Vagina (tissue), 2 donors: ENCODE measurements at regions not wholly inside any gene's neighbourhood (a gene's known extent, or its start where the extent isn't known, plus 50 kb on each side); places are given as distances from the start of the nearest gene placed in this dataset.

Experiments used
- DNase-seq, 2 donors: peaks; one replicate each; pipeline ENCODE4 v3.0.0-alpha.2; 2017; ENCODE audit errors: extremely low spot score in 2 of 2
- H3K27ac ChIP-seq: fragments of 200-600 bp; sonication (generic); one replicate; pipeline ENCODE4 v1.5.1; 2019
- H3K27me3 ChIP-seq: fragments of 200-600 bp; sonication (generic); one replicate; pipeline ENCODE4 v1.5.1; 2019
- H3K36me3 ChIP-seq, 2 donors: fragments of 200-600 bp; sonication (generic); one replicate each; pipeline ENCODE4 v1.5.1; 2017 to 2019
- H3K4me1 ChIP-seq: fragments of 200-600 bp; sonication (generic); one replicate; pipeline ENCODE4 v1.5.1; 2019
- H3K4me3 ChIP-seq, 2 donors: fragments of 200-600 bp; sonication (generic); 1 replicate in 1 of 2; 2 replicates in 1 of 2; pipeline ENCODE4 v1.5.1; 2016 to 2019
- H3K9me3 ChIP-seq: fragments of 200-600 bp; sonication (generic); one replicate; pipeline ENCODE4 v1.5.1; 2019
- CTCF ChIP-seq, 3 experiments: fragments of 450-650 bp in 2 of 3; fragments of 200-600 bp in 1 of 3; sonication (generic) in 1 of 3; IDR thresholded peaks; one replicate each; pipeline ENCODE4 v1.5.1; 2017 to 2019; ENCODE audit warnings: antibody characterized with exemption in 3 of 3, mild to moderate bottlenecking in 2 of 3, moderate library complexity in 2 of 3
- POLR2A ChIP-seq, 2 donors: fragments of 450-650 bp; IDR thresholded peaks; one replicate each; pipeline ENCODE4 v1.6.1; 2017; ENCODE audit warnings: antibody characterized with exemption in 2 of 2, mild to moderate bottlenecking in 2 of 2, moderate library complexity in 2 of 2
- POLR2AphosphoS5 ChIP-seq, 2 donors: sonication (generic); formaldehyde crosslinking; IDR thresholded peaks; one replicate each; pipeline ENCODE4 v1.9.0; 2017; ENCODE audit warnings: antibody characterized with exemption in 2 of 2, mild to moderate bottlenecking in 2 of 2, low read depth in 1 of 2; ENCODE audit not compliant: insufficient read depth in 1 of 2
- intact Hi-C: fragments of 100-400 bp; cut with DNase I; formaldehyde crosslinking; loops from one replicate; pipeline ENCODE4 v1.15.1; 2023

GRCh38 chr13:108483981-108484380 lies 145.4 kb upstream of the MYO16 start:
- no peak overlapping the region for H3K4me3 ChIP-seq
- H3K4me1 ChIP-seq: no peaks in the 10 kb centered on the region
- intact Hi-C loops: no loop called here
- no peak overlapping the region for H3K27ac ChIP-seq
- no peak for DNase-seq
- no peaks in the 10 kb centered on the region for H3K36me3 ChIP-seq
- H3K9me3 ChIP-seq: no peaks in the 10 kb centered on the region
- TF ChIP-seq POLR2AphosphoS5 (IDR thresholded peaks at IDR 0.05; ENCODE audit: insufficient read depth in 1 of 2, low read depth in 1 of 2) (no peak), CTCF (IDR thresholded peaks at IDR 0.05) (no peak), POLR2A (IDR thresholded peaks at IDR 0.05) (no peak)
- H3K27me3 ChIP-seq: no peaks in the 10 kb centered on the region

- Histone ChIP-seq H3K27ac (no peak overlapping the region), H3K36me3 (no peaks in the 10 kb centered on the region), H3K9me3 (no peaks in the 10 kb centered on the region), H3K4me1 (no peaks in the 10 kb centered on the region), H3K4me3 (no peak overlapping the region), H3K27me3 (no peaks in the 10 kb centered on the region)
- DNase-seq: no peak
- intact Hi-C loops: no loop called here
- TF ChIP-seq POLR2AphosphoS5 (IDR thresholded peaks at IDR 0.05; ENCODE audit: insufficient read depth in 1 of 2, low read depth in 1 of 2) (no peak), CTCF (IDR thresholded peaks at IDR 0.05) (no peak)
These were observed 143.3 kb upstream of the MYO16 start for GRCh38 chr13:108486096-108486495.

- intact Hi-C loops: no loop called here
- H3K27me3 ChIP-seq: no peaks in the 10 kb centered on the region
- peak overlapping the region; percentile 46 to 63 for H3K4me3 ChIP-seq
- H3K9me3 ChIP-seq: no peaks in the 10 kb centered on the region
- TF ChIP-seq POLR2AphosphoS5 (IDR thresholded peaks at IDR 0.05; ENCODE audit: insufficient read depth in 1 of 2, low read depth in 1 of 2): no peak
- TF ChIP-seq POLR2A (IDR thresholded peaks at IDR 0.05): no peak
- no peak for TF ChIP-seq CTCF (IDR thresholded peaks at IDR 0.05)
- no peaks in the 10 kb centered on the region for H3K36me3 ChIP-seq
- no peak overlapping the region for H3K27ac ChIP-seq
- no peak for DNase-seq
- peaks cover 4% of the 10 kb centered on the region for H3K4me1 ChIP-seq
These were observed 134.3 kb upstream of the MYO16 start for GRCh38 chr13:108494991-108495645.

DNA sequence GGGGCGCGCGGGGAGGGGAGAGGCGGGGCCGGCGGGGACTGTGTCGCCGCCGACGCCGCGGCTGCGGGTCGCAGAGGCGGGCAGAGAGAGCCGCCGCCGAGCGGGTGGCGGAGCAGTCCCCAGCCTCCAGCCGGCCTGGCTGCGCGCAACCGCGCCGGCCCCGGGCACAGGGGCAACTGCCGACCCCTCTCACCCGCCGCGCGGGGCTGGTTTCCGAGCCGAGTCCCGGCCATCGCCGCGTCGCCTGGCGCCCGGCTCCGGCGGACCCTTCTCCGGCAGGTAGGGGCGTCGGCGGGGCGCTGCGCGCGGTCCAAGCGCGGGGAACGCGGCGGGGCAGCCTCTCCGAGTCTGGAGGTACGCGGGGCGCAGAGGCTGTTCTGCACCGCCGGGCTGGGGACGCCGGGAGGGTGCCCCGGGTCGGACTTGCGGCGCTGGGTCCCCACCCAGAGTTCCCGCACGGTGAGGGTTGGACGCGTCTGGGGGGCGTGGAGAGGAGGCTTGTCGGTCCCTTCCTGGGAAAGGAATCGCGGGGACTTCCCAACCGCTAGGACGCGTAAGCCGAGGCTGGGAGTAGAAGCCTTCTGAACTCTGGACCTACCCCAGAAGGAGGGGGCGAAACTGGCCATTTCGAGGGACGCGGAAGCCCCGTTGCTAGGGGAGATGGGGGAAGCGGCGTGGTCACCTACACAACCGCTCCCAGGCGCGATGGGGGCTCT lies 133.6 kb upstream of the MYO16 start:
- intact Hi-C loops: no loop called here

More for the DNA sequence above, 133.6 kb upstream of the MYO16 start:
- peaks cover 4% of the 10 kb centered on the region for H3K4me1 ChIP-seq
- H3K27ac ChIP-seq: no peak overlapping the region
- DNase-seq: no peak
- no peak for TF ChIP-seq POLR2A (IDR thresholded peaks at IDR 0.05)
- no peak for TF ChIP-seq POLR2AphosphoS5 (IDR thresholded peaks at IDR 0.05; ENCODE audit: insufficient read depth in 1 of 2, low read depth in 1 of 2)
- no peak for TF ChIP-seq CTCF (IDR thresholded peaks at IDR 0.05)
- no peaks in the 10 kb centered on the region for H3K36me3 ChIP-seq
- no peaks in the 10 kb centered on the region for H3K27me3 ChIP-seq
- H3K4me3 ChIP-seq: peak overlapping the region; percentile 46 to 63
- no peaks in the 10 kb centered on the region for H3K9me3 ChIP-seq
